K562 (cell line): ENCODE measurements at regions not wholly inside any gene's neighbourhood (a gene's known extent, or its start where the extent isn't known, plus 50 kb on each side); places are given as distances from the start of the nearest gene placed in this dataset.

Experiments used
- ATAC-seq: fragments of 200-7000 bp; cut with Tn5 transposase; 3 replicates; pipeline ENCODE4 v1.9.1; 2020; ENCODE audit warnings: moderate library complexity
- BruUV-seq: library from RNA; stranded (reverse); fragments of 400-500 nt; replicated peaks from 2 replicates; lab custom pipeline; 2021; lab: Mats Ljungman, UMichigan
- CTCF ChIA-PET: fragments of 300-600 bp; formaldehyde crosslinking; extraction: SDS; loops from one replicate; lab custom pipeline; 2021; ENCODE audit warnings: low intra/inter-chr PET ratio; lab: Yijun Ruan, JAX
- POLR2A ChIA-PET: fragments of 300-600, 350-650 bp; sonication (Branson Sonifier 250); formaldehyde crosslinking; extraction: SDS; loops from one replicate; lab custom pipeline; 2021; ENCODE audit warnings: antibody characterized with exemption, inconsistent platforms; lab: Yijun Ruan, JAX
- DNase-seq, 4 experiments: peaks; one replicate each; pipeline versions ENCODE4 v3.0.0 to v3.0.0-alpha.2; 2011 to 2018; ENCODE audit warnings: low spot score in 3 of 4, mixed read lengths in 3 of 4; ENCODE audit errors: extremely low read depth in 1 of 4
- FAIRE-seq: peaks from 2 replicates; lab custom pipeline; 2011; peaks lifted over from hg19 to GRCh38; lab: Jason Lieb, UNC
- H2AFZ ChIP-seq: 2 replicates; pipeline ENCODE4 v1.6.0; 2011; ENCODE audit warnings: low read depth, low read length, control low read depth, inconsistent platforms
- H3K27ac ChIP-seq: fragments of 200-600 bp; 3 replicates; pipeline ENCODE4 v1.8.0; 2011; ENCODE audit warnings: low read depth, mild to moderate bottlenecking, control low read depth, inconsistent platforms, low read length, moderate library complexity, mixed read lengths; ENCODE audit errors: extremely low read depth
- H3K27me3 ChIP-seq, 2 experiments: fragments of 300-600 bp in 1 of 2; 2 replicates in 1 of 2; 3 replicates in 1 of 2; pipeline versions ENCODE4 v1.6.0 to v1.8.0; 2011; ENCODE audit warnings: inconsistent platforms in 2 of 2, low read length in 2 of 2, mild to moderate bottlenecking in 1 of 2, mixed read lengths in 1 of 2, moderate library complexity in 1 of 2; ENCODE audit not compliant: control insufficient read depth in 2 of 2, insufficient read depth in 2 of 2
- H3K36me3 ChIP-seq: fragments of 300-600 bp; 3 replicates; pipeline ENCODE4 v1.8.0; 2011; ENCODE audit warnings: mild to moderate bottlenecking, low read length, inconsistent platforms; ENCODE audit not compliant: control insufficient read depth, insufficient read depth
- H3K4me1 ChIP-seq, 2 experiments: fragments of 200-600 bp in 1 of 2; replicated peaks in 1 of 2; 2 replicates in 1 of 2; 3 replicates in 1 of 2; pipeline versions ENCODE4 v1.5.1 to v1.8.0; 2011; ENCODE audit warnings: inconsistent platforms in 2 of 2, low read length in 2 of 2, mild to moderate bottlenecking in 1 of 2, mixed read lengths in 1 of 2, moderate library complexity in 1 of 2; ENCODE audit not compliant: control insufficient read depth in 2 of 2, insufficient read depth in 2 of 2
- H3K4me2 ChIP-seq: 2 replicates; pipeline ENCODE4 v1.6.1; 2011; ENCODE audit warnings: low read length, control low read depth, inconsistent platforms, mixed read lengths; ENCODE audit not compliant: insufficient read depth
- H3K4me3 ChIP-seq: fragments of 200-600 bp; sonication (generic), shearing (Covaris generic); 2 replicates; pipeline ENCODE4 v1.5.1; 2016; ENCODE audit warnings: control low read depth, inconsistent platforms
- H3K79me2 ChIP-seq: fragments of 200-600 bp; 3 replicates; pipeline ENCODE4 v1.8.0; 2011; ENCODE audit warnings: low read length, inconsistent platforms; ENCODE audit not compliant: control insufficient read depth, insufficient read depth
- H3K9ac ChIP-seq, 2 experiments: 2 replicates each; pipeline versions ENCODE4 v1.6.0 to v1.6.1; 2011; ENCODE audit warnings: low read depth in 2 of 2, low read length in 2 of 2, control low read depth in 1 of 2, inconsistent platforms in 1 of 2, mild to moderate bottlenecking in 1 of 2, mixed read lengths in 1 of 2; ENCODE audit not compliant: insufficient read depth in 1 of 2
- H3K9me1 ChIP-seq: one replicate; pipeline ENCODE4 v1.6.0; 2011; ENCODE audit warnings: inconsistent platforms, mild to moderate bottlenecking, low read length, moderate library complexity; ENCODE audit not compliant: control insufficient read depth, insufficient read depth
- H3K9me3 ChIP-seq: replicated peaks from 2 replicates; pipeline ENCODE4 v1.5.1; 2011; ENCODE audit warnings: low read depth, low read length, inconsistent platforms; ENCODE audit not compliant: control insufficient read depth, insufficient read depth
- H4K20me1 ChIP-seq: replicated peaks from 2 replicates; pipeline ENCODE4 v1.6.1; 2011; ENCODE audit warnings: low read length, inconsistent platforms, mixed read lengths; ENCODE audit not compliant: control insufficient read depth, insufficient read depth
- ADNP ChIP-seq: fragments of 200-800 bp; sonication (Bioruptor generic); IDR thresholded peaks from 2 replicates; pipeline ENCODE4 v1.6.1; 2016; ENCODE audit warnings: missing genetic modification characterization, missing compliant biosample characterization
- CREM ChIP-seq: IDR thresholded peaks from 2 replicates; pipeline ENCODE4 v1.6.1; 2014; ENCODE audit warnings: antibody characterized with exemption, low read depth
- EGR1 ChIP-seq: fragments of 450-650 bp; conservative IDR thresholded peaks from 2 replicates; pipeline ENCODE4 v1.6.1; 2017; ENCODE audit warnings: mild to moderate bottlenecking
- FOXO4 ChIP-seq: fragments of 450-650 bp; formaldehyde crosslinking; IDR thresholded peaks from 2 replicates; pipeline ENCODE4 v1.4.0; 2020; ENCODE audit warnings: mild to moderate bottlenecking, moderate library complexity
- HDAC2 ChIP-seq: fragments of 450-650 bp; IDR thresholded peaks from 2 replicates; pipeline ENCODE4 v1.6.1; 2016; ENCODE audit warnings: mild to moderate bottlenecking
- POLR2B ChIP-seq: fragments of 450-650 bp; IDR thresholded peaks from 2 replicates; pipeline ENCODE4 v1.6.1; 2018; ENCODE audit warnings: low read depth; ENCODE audit not compliant: partially characterized antibody
- POLR2G ChIP-seq: fragments of 200-400 bp; formaldehyde crosslinking; IDR thresholded peaks from 2 replicates; pipeline ENCODE4 v1.6.1; 2017; ENCODE audit warnings: low read depth, mild to moderate bottlenecking, antibody characterized with exemption, low read length, moderate library complexity
- RFX1 ChIP-seq: fragments of 450-650 bp; IDR thresholded peaks from 2 replicates; pipeline ENCODE4 v1.6.1; 2016; ENCODE audit warnings: mild to moderate bottlenecking, moderate library complexity
- THRAP3 ChIP-seq: fragments of 450-650 bp; IDR thresholded peaks from 2 replicates; pipeline ENCODE4 v1.6.1; 2016; ENCODE audit warnings: mild to moderate bottlenecking, inconsistent platforms, borderline replicate concordance
- ZBTB49 ChIP-seq: sonication (generic); formaldehyde crosslinking; IDR thresholded peaks from 2 replicates; pipeline ENCODE4 v1.8.0; 2022; ENCODE audit warnings: missing genetic modification reagents, mild to moderate bottlenecking, borderline replicate concordance
- ZNF143 ChIP-seq: sonication (generic); formaldehyde crosslinking; IDR thresholded peaks from 2 replicates; pipeline ENCODE4 v1.9.0; 2022; ENCODE audit warnings: mild to moderate bottlenecking, missing genetic modification reagents
- ZNF592 ChIP-seq: fragments of 450-650 bp; IDR thresholded peaks from 2 replicates; pipeline ENCODE4 v1.6.1; 2017; ENCODE audit warnings: antibody characterized with exemption, mild to moderate bottlenecking
- in situ Hi-C: fragments of 300-500 bp; cut with MboI; formaldehyde crosslinking; loops from 4 replicates; pipeline ENCODE4 v1.15.0; 2018; ENCODE audit warnings: inconsistent platforms, mixed read lengths
- intact Hi-C: fragments of 100-400 bp; cut with micrococcal nuclease; formaldehyde crosslinking; loops from 2 replicates; pipeline ENCODE4 v1.14.2; 2022

GRCh38 chr2:228869636-228870264 lies 401.3 kb downstream of the PID1 start:
- no peaks in the 10 kb centered on the region for H3K79me2 ChIP-seq
- ChIA-PET CTCF (no interaction called here), POLR2A (no interaction called here)
- H3K27me3 ChIP-seq: no peaks in the 10 kb centered on the region
- no peak overlapping the region for H2AFZ ChIP-seq
- no peaks in the 10 kb centered on the region for H3K9me3 ChIP-seq
- no peaks in the 10 kb centered on the region for H3K36me3 ChIP-seq
- H3K4me1 ChIP-seq: no peaks in the 10 kb centered on the region
- H3K27ac ChIP-seq: no peak overlapping the region
- BruUV-seq: no TSS peak
- H3K9me1 ChIP-seq: no peaks in the 10 kb centered on the region
- H3K9ac ChIP-seq: no peak overlapping the region
- in situ Hi-C loops (no loop called here), intact Hi-C loops (no loop called here)
- no peak overlapping the region for H3K4me3 ChIP-seq
- ATAC-seq: no peak
- no peaks in the 10 kb centered on the region for H4K20me1 ChIP-seq
- DNase-seq: no peak
- no peak for FAIRE-seq
- no peak overlapping the region for H3K4me2 ChIP-seq
- TF ChIP-seq POLR2B: no peak
- TF ChIP-seq FOXO4 (CRISPR knock-in tag): no peak
- no peak for TF ChIP-seq HDAC2
- no peak for TF ChIP-seq ZNF592
- TF ChIP-seq ZBTB49 (CRISPR knock-in tag): no peak
- no peak for TF ChIP-seq CREM
- TF ChIP-seq THRAP3: no peak
- no peak for TF ChIP-seq ADNP (tag)
- no peak for TF ChIP-seq POLR2G
- no peak for TF ChIP-seq EGR1
- TF ChIP-seq ZNF143: no peak
- no peak for TF ChIP-seq RFX1
